Panc1 (cell line): ENCODE measurements at regions not wholly inside any gene's neighbourhood (a gene's known extent, or its start where the extent isn't known, plus 50 kb on each side); places are given as distances from the start of the nearest gene placed in this dataset.

Experiments
- ATAC-seq: fragments of 200-7000 bp; cut with Tn5 transposase; 2 replicates; pipeline ENCODE4 v1.9.1; 2020; ENCODE audit warnings: mild to moderate bottlenecking, moderate library complexity
- BruUV-seq: library from RNA; stranded (reverse); fragments of 400-500 nt; replicated peaks from 2 replicates; lab custom pipeline; 2021; lab: Mats Ljungman, UMichigan
- CTCF ChIA-PET: fragments of 300-600 bp; sonication (Branson Sonifier 250); formaldehyde crosslinking; loops from one replicate; lab custom pipeline; 2022; ENCODE audit warnings: antibody characterized with exemption; lab: Charles Lee
- POLR2A ChIA-PET: fragments of 300-600 bp; sonication (Branson Sonifier 250); formaldehyde crosslinking; loops from one replicate; lab custom pipeline; 2022; ENCODE audit warnings: antibody characterized with exemption; lab: Charles Lee
- DNase-seq: peaks from one replicate; pipeline ENCODE4 v3.0.0-alpha.2; 2010; ENCODE audit warnings: low read depth, low spot score
- H3K27ac ChIP-seq: 2 replicates; pipeline ENCODE4 v1.5.1; 2011; ENCODE audit warnings: mild to moderate bottlenecking, low read length, inconsistent platforms
- H3K27me3 ChIP-seq: fragments of 200-500 bp; sonication (Bioruptor generic); 2 replicates; pipeline ENCODE4 v1.6.0; 2014; ENCODE audit warnings: low read length, inconsistent platforms; ENCODE audit not compliant: control insufficient read depth, insufficient read depth
- H3K36me3 ChIP-seq: fragments of 200-500 bp; sonication (Bioruptor generic); 2 replicates; pipeline ENCODE4 v1.5.1; 2014; ENCODE audit warnings: inconsistent platforms, mild to moderate bottlenecking, low read length, moderate library complexity; ENCODE audit not compliant: control insufficient read depth, insufficient read depth
- H3K4me1 ChIP-seq: 2 replicates; pipeline ENCODE4 v1.5.1; 2011; ENCODE audit warnings: inconsistent platforms, mild to moderate bottlenecking, low read length, moderate library complexity; ENCODE audit not compliant: control insufficient read depth, insufficient read depth
- H3K4me3 ChIP-seq, 2 experiments: 2 replicates each; pipeline ENCODE4 v1.5.1; 2011 to 2012; ENCODE audit warnings: low read depth in 2 of 2, low read length in 2 of 2, mild to moderate bottlenecking in 2 of 2, inconsistent platforms in 1 of 2, moderate library complexity in 1 of 2
- H3K9me3 ChIP-seq: fragments of 200-500 bp; sonication (Bioruptor generic); 2 replicates; pipeline ENCODE4 v1.5.1; 2014; ENCODE audit warnings: low read depth, mild to moderate bottlenecking, inconsistent platforms, low read length, moderate library complexity; ENCODE audit not compliant: control insufficient read depth, insufficient read depth
- POLR2AphosphoS5 ChIP-seq: IDR thresholded peaks from 2 replicates; pipeline ENCODE4 v1.6.1; 2012; ENCODE audit warnings: mild to moderate bottlenecking, low read depth, low read length, moderate library complexity
- SIN3A ChIP-seq: IDR thresholded peaks from 2 replicates; pipeline ENCODE4 v1.6.1; 2012; ENCODE audit warnings: low read depth, mild to moderate bottlenecking, low read length, moderate library complexity, borderline replicate concordance; ENCODE audit not compliant: insufficient read depth
- TCF7L2 ChIP-seq: IDR thresholded peaks from 2 replicates; pipeline ENCODE4 v1.6.1; 2011; ENCODE audit warnings: mild to moderate bottlenecking, low read depth, low read length, inconsistent platforms
- in situ Hi-C: cut with HindIII; loops from 2 replicates; pipeline ENCODE4 v1.10.0; 2016; ENCODE audit warnings: low sequenced_read_pairs, low pct_unique_long_range_greater_than_20kb
- intact Hi-C: fragments of 100-400 bp; cut with micrococcal nuclease; formaldehyde crosslinking; loops from one replicate; pipeline ENCODE4 v1.10.0; 2022; ENCODE audit not compliant: unreplicated experiment
- TF ChIP-seq, protein P1 (sequence below): fragments of 450-650 bp; IDR thresholded peaks from 2 replicates; pipeline ENCODE4 v1.5.1; 2017; ENCODE audit warnings: mild to moderate bottlenecking
- TF ChIP-seq, protein P2 (sequence below), 2 experiments: IDR thresholded peaks; 2 replicates each; pipeline ENCODE4 v1.6.1; 2011 to 2012; ENCODE audit warnings: low read depth in 2 of 2, control low read depth in 1 of 2, low read length in 1 of 2, mild to moderate bottlenecking in 1 of 2, moderate library complexity in 1 of 2; ENCODE audit not compliant: insufficient read depth in 1 of 2

DNA sequence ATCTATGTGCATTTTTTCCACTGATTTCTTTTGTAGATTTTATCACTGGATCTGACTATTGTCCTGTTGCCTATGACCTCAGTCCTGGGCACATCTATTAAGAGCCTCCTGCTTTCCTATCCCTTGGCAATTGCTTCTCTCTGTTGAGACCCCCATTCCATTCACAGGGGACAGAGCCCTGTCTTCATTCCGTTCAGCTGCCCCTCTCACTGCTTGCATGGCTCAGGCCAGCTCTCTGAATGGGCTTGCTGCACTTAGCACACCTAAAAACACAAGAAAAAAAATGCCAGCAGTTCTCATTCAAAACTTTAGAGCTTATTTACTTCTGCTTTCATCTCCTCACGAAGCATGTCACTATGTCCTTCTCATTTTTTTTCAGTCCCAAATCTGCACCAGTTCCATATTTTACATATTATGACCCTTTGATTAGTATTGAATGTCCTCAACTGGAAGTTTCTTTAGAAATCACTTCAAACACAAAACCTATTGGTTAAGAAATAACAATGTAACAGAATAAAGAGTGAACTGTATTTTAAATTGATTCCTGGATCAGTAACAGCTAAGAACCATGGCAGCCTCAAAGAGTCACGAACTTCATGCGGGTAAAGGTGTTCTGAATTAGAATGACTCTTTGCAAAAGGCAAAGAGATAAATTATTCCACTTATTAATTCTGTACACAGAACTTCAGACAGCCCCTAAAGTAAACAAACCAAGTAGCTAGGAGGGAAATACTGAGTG, 616.5 kb downstream of the C6orf118 start:
- TF ChIP-seq, protein P1, sequence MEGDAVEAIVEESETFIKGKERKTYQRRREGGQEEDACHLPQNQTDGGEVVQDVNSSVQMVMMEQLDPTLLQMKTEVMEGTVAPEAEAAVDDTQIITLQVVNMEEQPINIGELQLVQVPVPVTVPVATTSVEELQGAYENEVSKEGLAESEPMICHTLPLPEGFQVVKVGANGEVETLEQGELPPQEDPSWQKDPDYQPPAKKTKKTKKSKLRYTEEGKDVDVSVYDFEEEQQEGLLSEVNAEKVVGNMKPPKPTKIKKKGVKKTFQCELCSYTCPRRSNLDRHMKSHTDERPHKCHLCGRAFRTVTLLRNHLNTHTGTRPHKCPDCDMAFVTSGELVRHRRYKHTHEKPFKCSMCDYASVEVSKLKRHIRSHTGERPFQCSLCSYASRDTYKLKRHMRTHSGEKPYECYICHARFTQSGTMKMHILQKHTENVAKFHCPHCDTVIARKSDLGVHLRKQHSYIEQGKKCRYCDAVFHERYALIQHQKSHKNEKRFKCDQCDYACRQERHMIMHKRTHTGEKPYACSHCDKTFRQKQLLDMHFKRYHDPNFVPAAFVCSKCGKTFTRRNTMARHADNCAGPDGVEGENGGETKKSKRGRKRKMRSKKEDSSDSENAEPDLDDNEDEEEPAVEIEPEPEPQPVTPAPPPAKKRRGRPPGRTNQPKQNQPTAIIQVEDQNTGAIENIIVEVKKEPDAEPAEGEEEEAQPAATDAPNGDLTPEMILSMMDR, result no peak
- no peak for TF ChIP-seq POLR2AphosphoS5
- TF ChIP-seq TCF7L2, result no peak
- TF ChIP-seq, protein P2, sequence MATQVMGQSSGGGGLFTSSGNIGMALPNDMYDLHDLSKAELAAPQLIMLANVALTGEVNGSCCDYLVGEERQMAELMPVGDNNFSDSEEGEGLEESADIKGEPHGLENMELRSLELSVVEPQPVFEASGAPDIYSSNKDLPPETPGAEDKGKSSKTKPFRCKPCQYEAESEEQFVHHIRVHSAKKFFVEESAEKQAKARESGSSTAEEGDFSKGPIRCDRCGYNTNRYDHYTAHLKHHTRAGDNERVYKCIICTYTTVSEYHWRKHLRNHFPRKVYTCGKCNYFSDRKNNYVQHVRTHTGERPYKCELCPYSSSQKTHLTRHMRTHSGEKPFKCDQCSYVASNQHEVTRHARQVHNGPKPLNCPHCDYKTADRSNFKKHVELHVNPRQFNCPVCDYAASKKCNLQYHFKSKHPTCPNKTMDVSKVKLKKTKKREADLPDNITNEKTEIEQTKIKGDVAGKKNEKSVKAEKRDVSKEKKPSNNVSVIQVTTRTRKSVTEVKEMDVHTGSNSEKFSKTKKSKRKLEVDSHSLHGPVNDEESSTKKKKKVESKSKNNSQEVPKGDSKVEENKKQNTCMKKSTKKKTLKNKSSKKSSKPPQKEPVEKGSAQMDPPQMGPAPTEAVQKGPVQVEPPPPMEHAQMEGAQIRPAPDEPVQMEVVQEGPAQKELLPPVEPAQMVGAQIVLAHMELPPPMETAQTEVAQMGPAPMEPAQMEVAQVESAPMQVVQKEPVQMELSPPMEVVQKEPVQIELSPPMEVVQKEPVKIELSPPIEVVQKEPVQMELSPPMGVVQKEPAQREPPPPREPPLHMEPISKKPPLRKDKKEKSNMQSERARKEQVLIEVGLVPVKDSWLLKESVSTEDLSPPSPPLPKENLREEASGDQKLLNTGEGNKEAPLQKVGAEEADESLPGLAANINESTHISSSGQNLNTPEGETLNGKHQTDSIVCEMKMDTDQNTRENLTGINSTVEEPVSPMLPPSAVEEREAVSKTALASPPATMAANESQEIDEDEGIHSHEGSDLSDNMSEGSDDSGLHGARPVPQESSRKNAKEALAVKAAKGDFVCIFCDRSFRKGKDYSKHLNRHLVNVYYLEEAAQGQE (IDR thresholded peaks at IDR 0.05; ENCODE audit: insufficient read depth in 1 of 2, low read depth in 2 of 2, low read length in 1 of 2), result no peak
- no peak for TF ChIP-seq SIN3A
- BruUV-seq, result no TSS peak
- in situ Hi-C loops, result no loop called here
- H3K27ac ChIP-seq, result no peak overlapping the region
- DNase-seq, result no peak
- no peak overlapping the region for H3K4me3 ChIP-seq
- no peaks in the 10 kb centered on the region for H3K36me3 ChIP-seq
- H3K27me3 ChIP-seq, result no peaks in the 10 kb centered on the region
- intact Hi-C loops, result no loop called here
- H3K9me3 ChIP-seq, result no peaks in the 10 kb centered on the region
- H3K4me1 ChIP-seq, result no peaks in the 10 kb centered on the region
- POLR2A ChIA-PET, result no interaction called here
- no peak for ATAC-seq
- CTCF ChIA-PET, result no interaction called here

DNA sequence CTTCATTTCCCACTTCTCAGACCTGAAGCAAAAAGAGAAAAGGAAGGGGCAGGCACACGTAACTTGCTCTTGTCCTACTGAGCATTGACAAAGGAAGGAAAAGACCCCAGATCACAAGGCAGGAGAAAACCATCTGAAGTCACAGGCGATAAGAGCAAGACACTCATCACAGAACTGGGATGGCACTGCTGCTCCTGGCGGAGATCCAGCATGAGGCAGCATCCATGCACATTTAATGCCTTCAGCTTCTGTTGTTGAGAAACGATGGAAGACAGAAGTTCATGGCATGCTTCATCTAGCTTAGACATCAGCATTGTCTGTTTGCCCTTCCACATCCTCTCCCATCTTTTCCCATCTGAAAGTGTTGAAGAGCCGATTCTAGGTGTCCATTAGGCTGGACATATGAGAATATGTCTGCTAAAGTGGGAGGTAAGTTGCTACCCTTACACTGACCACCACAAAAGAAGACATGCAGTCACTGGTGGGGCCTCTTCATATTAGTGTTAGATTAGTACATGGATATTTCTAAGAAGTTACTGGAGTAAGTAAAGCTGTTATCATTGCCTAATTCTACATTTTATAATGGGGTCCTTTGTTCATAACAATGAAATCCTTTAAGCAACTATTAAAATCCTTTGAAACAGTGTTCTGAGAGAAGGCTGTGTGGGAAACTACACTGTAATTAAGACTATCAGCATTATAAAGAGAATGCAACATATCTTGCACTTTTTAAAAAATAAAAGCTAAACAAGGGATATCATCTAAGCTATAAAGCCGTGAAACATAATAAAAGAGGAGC, 618.5 kb downstream of the C6orf118 start:
- ChIA-PET POLR2A (no interaction called here), CTCF (no interaction called here)
- H3K27me3 ChIP-seq, result no peaks in the 10 kb centered on the region
- TF ChIP-seq, protein P2 (IDR thresholded peaks at IDR 0.05; ENCODE audit: insufficient read depth in 1 of 2, low read depth in 2 of 2, low read length in 1 of 2), result no peak
- TF ChIP-seq TCF7L2, result no peak
- TF ChIP-seq POLR2AphosphoS5, result no peak
- TF ChIP-seq SIN3A, result no peak
- TF ChIP-seq, protein P1, result no peak
- no peak overlapping the region for H3K4me3 ChIP-seq
- BruUV-seq, result no TSS peak
- H3K9me3 ChIP-seq, result no peaks in the 10 kb centered on the region
- ATAC-seq (no peak), DNase-seq (no peak)
- H3K27ac ChIP-seq, result no peak overlapping the region
- intact Hi-C loops, result no loop called here
- H3K36me3 ChIP-seq, result no peaks in the 10 kb centered on the region
- no peaks in the 10 kb centered on the region for H3K4me1 ChIP-seq
- in situ Hi-C loops, result no loop called here
